ENCODE measurements at regions not wholly inside any gene's neighbourhood (a gene's known extent, or its start where the extent isn't known, plus 50 kb on each side); places are given as distances from the start of the nearest gene placed in this dataset.

- TF ChIP-seq CTCF (IDR thresholded peaks at IDR 0.05) (no peak), POLR2A (IDR thresholded peaks at IDR 0.05) (no peak)
- peak overlapping the region; percentile 30 to 33 for H3K27ac ChIP-seq
- no peaks in the 10 kb centered on the region for H3K36me3 ChIP-seq
- no peak overlapping the region for H3K4me3 ChIP-seq
- H3K4me1 ChIP-seq = peaks cover 0 to 5% of the 10 kb centered on the region in 2 donors
- intact Hi-C loops (cut with DNase I; ENCODE audit: low total_unique reads) = no loop called here
- H3K9me3 ChIP-seq = no peaks in the 10 kb centered on the region
- H3K27me3 ChIP-seq = no peaks in the 10 kb centered on the region
- no peak for DNase-seq
These were observed 67.8 kb upstream of the IPO9 start for GRCh38 chr1:201761178-201761577.

- no peak for TF ChIP-seq CTCF (IDR thresholded peaks at IDR 0.05)
- TF ChIP-seq POLR2A (IDR thresholded peaks at IDR 0.05) = no peak
- Histone ChIP-seq H3K4me1 (peaks cover 0 to 10% of the 10 kb centered on the region in 2 donors), H3K27me3 (no peaks in the 10 kb centered on the region), H3K27ac (peak overlapping the region in 1 of 2 donors; percentile 30), H3K9me3 (no peaks in the 10 kb centered on the region), H3K4me3 (no peak overlapping the region), H3K36me3 (no peaks in the 10 kb centered on the region)
- DNase-seq = no peak
- intact Hi-C loops (cut with DNase I; ENCODE audit: low total_unique reads) = no loop called here
These were observed 67.1 kb upstream of the IPO9 start for GRCh38 chr1:201761871-201762270.

GRCh38 chr1:201762381-201762780, 66.6 kb upstream of the IPO9 start:
- TF ChIP-seq POLR2A (IDR thresholded peaks at IDR 0.05) (no peak), CTCF (IDR thresholded peaks at IDR 0.05) (no peak)

GRCh38 chr1:201763455-201764140, 65.4 kb upstream of the IPO9 start:
- Histone ChIP-seq H3K9me3 (no peaks in the 10 kb centered on the region), H3K36me3 (no peaks in the 10 kb centered on the region), H3K27me3 (no peaks in the 10 kb centered on the region), H3K4me1 (peaks cover 0 to 10% of the 10 kb centered on the region in 2 donors), H3K27ac (peak overlapping the region; percentile 12 to 24), H3K4me3 (no peak overlapping the region)
- TF ChIP-seq CTCF (IDR thresholded peaks at IDR 0.05) (no peak), POLR2A (IDR thresholded peaks at IDR 0.05) (no peak)
- intact Hi-C loops (cut with DNase I; ENCODE audit: low total_unique reads) = no loop called here
- no peak for DNase-seq

More at GRCh38 chr1:201762381-201762780, 66.6 kb upstream of the IPO9 start:
- H3K36me3 ChIP-seq = no peaks in the 10 kb centered on the region
- H3K4me3 ChIP-seq = no peak overlapping the region
- peaks cover 0 to 10% of the 10 kb centered on the region in 2 donors for H3K4me1 ChIP-seq
- no peaks in the 10 kb centered on the region for H3K9me3 ChIP-seq
- no peaks in the 10 kb centered on the region for H3K27me3 ChIP-seq
- H3K27ac ChIP-seq = peak overlapping the region in 1 of 2 donors; percentile 28
- intact Hi-C loops (cut with DNase I; ENCODE audit: low total_unique reads) = no loop called here
- no peak for DNase-seq

- Histone ChIP-seq H3K36me3 (no peaks in the 10 kb centered on the region), H3K4me3 (no peak overlapping the region), H3K27me3 (no peaks in the 10 kb centered on the region), H3K9me3 (no peaks in the 10 kb centered on the region), H3K4me1 (peaks cover 0 to 10% of the 10 kb centered on the region in 2 donors), H3K27ac (peak overlapping the region; percentile 12 to 24)
- DNase-seq = no peak
- intact Hi-C loops (cut with DNase I; ENCODE audit: low total_unique reads) = no loop called here
- TF ChIP-seq CTCF (IDR thresholded peaks at IDR 0.05) = no peak
- no peak for TF ChIP-seq POLR2A (IDR thresholded peaks at IDR 0.05)
These were observed 64.8 kb upstream of the IPO9 start for GRCh38 chr1:201764166-201764565.
